Mesenchymal stem cell (in vitro differentiated cells and primary cell): ENCODE measurements at regions not wholly inside any gene's neighbourhood (a gene's known extent, or its start where the extent isn't known, plus 50 kb on each side); places are given as distances from the start of the nearest gene placed in this dataset.

Experiments
- DNase-seq: peaks from one replicate; pipeline ENCODE4 v3.0.0-alpha.2; 2013
- H2AFZ ChIP-seq: one replicate; pipeline ENCODE4 v1.6.1; 2013; ENCODE audit warnings: low read depth, mild to moderate bottlenecking, control low read depth, inconsistent platforms, low read length, moderate library complexity
- H2AK5ac ChIP-seq: 2 replicates; pipeline ENCODE4 v1.6.1; 2013; ENCODE audit warnings: low read length, moderate library complexity, mild to moderate bottlenecking, inconsistent platforms; ENCODE audit not compliant: severe bottlenecking
- H2BK120ac ChIP-seq: one replicate; pipeline ENCODE4 v1.6.1; 2013; ENCODE audit warnings: low read depth, mild to moderate bottlenecking, inconsistent platforms, low read length, moderate library complexity
- H2BK12ac ChIP-seq, 2 experiments: one replicate each; pipeline ENCODE4 v1.6.1; 2013; ENCODE audit warnings: inconsistent platforms in 2 of 2, low read length in 2 of 2, mild to moderate bottlenecking in 2 of 2, moderate library complexity in 2 of 2, control low read depth in 1 of 2
- H2BK15ac ChIP-seq: one replicate; pipeline ENCODE4 v1.6.1; 2013; ENCODE audit warnings: mild to moderate bottlenecking, low read depth, inconsistent platforms; ENCODE audit not compliant: poor library complexity, severe bottlenecking
- H2BK5ac ChIP-seq: 2 replicates; pipeline ENCODE4 v1.6.1; 2013; ENCODE audit warnings: low read depth, mild to moderate bottlenecking, low read length, control low read depth, inconsistent platforms; ENCODE audit not compliant: poor library complexity, severe bottlenecking
- H3K14ac ChIP-seq, 2 experiments: one replicate each; pipeline ENCODE4 v1.6.1; 2013; ENCODE audit warnings: inconsistent platforms in 2 of 2, low read length in 2 of 2, control low read depth in 1 of 2, mild to moderate bottlenecking in 1 of 2, moderate library complexity in 1 of 2
- H3K18ac ChIP-seq, 2 experiments: one replicate each; pipeline ENCODE4 v1.6.1; 2013; ENCODE audit warnings: inconsistent platforms in 2 of 2, low read length in 2 of 2, control low read depth in 1 of 2, low read depth in 1 of 2, mild to moderate bottlenecking in 1 of 2
- H3K23ac ChIP-seq, 2 experiments: one replicate each; pipeline ENCODE4 v1.6.1; 2013; ENCODE audit warnings: inconsistent platforms in 2 of 2, low read length in 2 of 2, mild to moderate bottlenecking in 2 of 2, moderate library complexity in 2 of 2, control low read depth in 1 of 2
- H3K27ac ChIP-seq: 2 replicates; pipeline ENCODE4 v1.5.1; 2013; ENCODE audit warnings: mild to moderate bottlenecking, moderate library complexity, low read length, control low read depth, inconsistent platforms; ENCODE audit not compliant: poor library complexity, severe bottlenecking
- H3K27me3 ChIP-seq, 2 experiments: 2 replicates each; pipeline versions ENCODE4 v1.6.1 to v1.7.0; 2013; ENCODE audit warnings: low read length in 2 of 2, mild to moderate bottlenecking in 2 of 2, moderate library complexity in 2 of 2, control low read depth in 1 of 2, inconsistent platforms in 1 of 2; ENCODE audit not compliant: control insufficient read depth in 1 of 2, insufficient read depth in 1 of 2
- H3K36me3 ChIP-seq, 2 experiments: 2 replicates each; pipeline versions ENCODE4 v1.6.1 to v1.7.0; 2013; ENCODE audit warnings: low read length in 2 of 2, control low read depth in 1 of 2, inconsistent platforms in 1 of 2, low read depth in 1 of 2, mild to moderate bottlenecking in 1 of 2; ENCODE audit not compliant: insufficient read depth in 2 of 2, control insufficient read depth in 1 of 2
- H3K4ac ChIP-seq, 2 experiments: one replicate each; pipeline ENCODE4 v1.6.1; 2013; ENCODE audit warnings: inconsistent platforms in 2 of 2, low read length in 2 of 2, mild to moderate bottlenecking in 2 of 2, moderate library complexity in 2 of 2, control low read depth in 1 of 2, low read depth in 1 of 2
- H3K4me1 ChIP-seq: 2 replicates; pipeline ENCODE4 v1.6.1; 2013; ENCODE audit warnings: low read depth, low read length, control low read depth; ENCODE audit not compliant: control insufficient read depth, insufficient read depth
- H3K4me2 ChIP-seq: 2 replicates; pipeline ENCODE4 v1.6.1; 2013; ENCODE audit warnings: low read length, mild to moderate bottlenecking, inconsistent platforms; ENCODE audit not compliant: poor library complexity, severe bottlenecking
- H3K4me3 ChIP-seq, 2 experiments: 2 replicates each; pipeline versions ENCODE4 v1.5.1 to v1.7.0; 2013; ENCODE audit warnings: low read length in 2 of 2, mild to moderate bottlenecking in 2 of 2, control low read depth in 1 of 2, low read depth in 1 of 2; ENCODE audit not compliant: insufficient read depth in 1 of 2
- H3K79me1 ChIP-seq: replicated peaks from 2 replicates; pipeline ENCODE4 v1.6.1; 2013; ENCODE audit warnings: mild to moderate bottlenecking, control low read depth, low read length, inconsistent platforms; ENCODE audit not compliant: poor library complexity, severe bottlenecking
- H3K9ac ChIP-seq: 2 replicates; pipeline ENCODE4 v1.7.0; 2013; ENCODE audit warnings: mild to moderate bottlenecking, low read length, moderate library complexity
- H3K9me3 ChIP-seq: 2 replicates; pipeline ENCODE4 v1.7.0; 2013; ENCODE audit warnings: mild to moderate bottlenecking, low read length; ENCODE audit not compliant: control insufficient read depth
- H4K8ac ChIP-seq: one replicate; pipeline ENCODE4 v1.6.1; 2013; ENCODE audit warnings: inconsistent platforms, mild to moderate bottlenecking, low read length, moderate library complexity
- H4K91ac ChIP-seq: one replicate; pipeline ENCODE4 v1.6.1; 2013; ENCODE audit warnings: mild to moderate bottlenecking, low read length, inconsistent platforms
- WGBS: methylation state at CpG from one replicate; pipeline ENCODE4 v1.1.7; 2013; ENCODE audit warnings: mixed read lengths; 5-methylcytosine and 5-hydroxymethylcytosine counted together

- H3K27ac ChIP-seq: no peak overlapping the region
- H2BK120ac ChIP-seq: no peak overlapping the region
- H3K4me3 ChIP-seq: no peak overlapping the region
- H3K27me3 ChIP-seq: peaks cover 0 to 5% of the 10 kb centered on the region in 2 experiments
- no peak overlapping the region for H3K23ac ChIP-seq
- no peak overlapping the region for H2AFZ ChIP-seq
- H2AK5ac ChIP-seq: no peak overlapping the region
- DNase-seq: no peak
- H3K4me1 ChIP-seq: no peaks in the 10 kb centered on the region
- H3K18ac ChIP-seq: no peak overlapping the region
- H3K79me1 ChIP-seq: no peaks in the 10 kb centered on the region
- 78% methylated on average over 4 of the region's 4 CpGs for WGBS
- H3K9ac ChIP-seq: no peak overlapping the region
- no peak overlapping the region for H3K4me2 ChIP-seq
- no peak overlapping the region for H2BK15ac ChIP-seq
- H3K9me3 ChIP-seq: peaks cover 5% of the 10 kb centered on the region
- no peak overlapping the region for H4K8ac ChIP-seq
- H4K91ac ChIP-seq: no peak overlapping the region
- no peak overlapping the region for H2BK12ac ChIP-seq
- no peaks in the 10 kb centered on the region for H3K36me3 ChIP-seq
- no peak overlapping the region for H3K4ac ChIP-seq
- H3K14ac ChIP-seq: no peak overlapping the region
- H2BK5ac ChIP-seq: no peak overlapping the region
Observed at GRCh38 chr12:127334365-127334764, 932.6 kb upstream of the TMEM132C start.

DNA sequence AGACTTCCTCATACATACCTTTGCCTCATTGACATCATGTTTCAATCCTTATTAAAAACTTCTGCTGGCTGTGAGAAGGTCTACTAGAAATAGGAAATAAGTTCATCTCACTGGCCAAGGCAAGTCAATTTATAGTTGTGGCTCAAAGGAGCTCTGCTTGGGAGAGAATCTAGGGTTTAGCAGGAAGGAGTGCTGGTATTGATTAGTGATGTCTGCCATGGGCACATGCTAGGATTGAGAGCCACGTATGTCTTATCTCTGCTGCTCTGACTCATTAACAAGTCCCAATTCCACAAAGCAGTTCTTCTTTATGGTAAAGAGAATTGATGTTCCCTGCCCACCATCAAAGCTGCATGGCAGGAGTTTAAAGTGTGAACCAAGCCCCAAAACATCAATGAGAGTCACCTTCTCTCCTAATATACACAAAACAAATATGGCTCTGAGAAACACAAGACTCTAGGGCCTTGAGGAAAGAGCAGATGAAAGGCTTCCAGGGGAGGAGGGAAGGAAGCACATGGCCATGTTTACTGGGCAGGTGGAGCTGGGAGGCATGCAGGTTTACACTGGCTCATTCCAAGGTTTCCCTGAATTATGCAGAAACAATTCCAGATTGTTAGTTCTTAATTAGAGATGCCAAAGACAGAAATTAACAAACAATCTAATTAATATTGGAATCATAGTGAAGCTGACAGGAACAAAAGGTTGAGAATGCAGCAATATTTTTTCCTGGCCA, 931.9 kb upstream of the TMEM132C start:
- Histone ChIP-seq H3K79me1 (no peaks in the 10 kb centered on the region), H4K8ac (no peak overlapping the region), H3K27ac (no peak overlapping the region), H3K4me1 (no peaks in the 10 kb centered on the region), H4K91ac (no peak overlapping the region), H2BK5ac (no peak overlapping the region), H2BK15ac (no peak overlapping the region), H3K4ac (no peak overlapping the region), H2BK12ac (no peak overlapping the region), H3K4me2 (no peak overlapping the region), H3K36me3 (no peaks in the 10 kb centered on the region), H3K23ac (no peak overlapping the region), H3K14ac (no peak overlapping the region), H2AFZ (no peak overlapping the region), H3K9ac (no peak overlapping the region), H3K4me3 (no peak overlapping the region), H3K27me3 (peaks cover 0 to 5% of the 10 kb centered on the region in 2 experiments), H3K18ac (no peak overlapping the region), H2AK5ac (no peak overlapping the region), H2BK120ac (no peak overlapping the region), H3K9me3 (peaks cover 5% of the 10 kb centered on the region)
- WGBS: 0% methylated on average over 1 of the region's 1 CpG
- DNase-seq: no peak

GRCh38 chr12:127336416-127336815, 930.6 kb upstream of the TMEM132C start:
- Histone ChIP-seq H2AK5ac (no peak overlapping the region), H3K4me2 (no peak overlapping the region), H3K23ac (no peak overlapping the region), H2BK5ac (no peak overlapping the region), H3K36me3 (no peaks in the 10 kb centered on the region), H2BK12ac (no peak overlapping the region), H3K79me1 (no peaks in the 10 kb centered on the region), H4K8ac (no peak overlapping the region), H3K4me1 (no peaks in the 10 kb centered on the region), H3K9ac (no peak overlapping the region), H3K27me3 (peaks cover 0 to 5% of the 10 kb centered on the region in 2 experiments), H3K14ac (no peak overlapping the region), H3K4ac (no peak overlapping the region), H4K91ac (no peak overlapping the region), H3K9me3 (peaks cover 5% of the 10 kb centered on the region), H2BK120ac (no peak overlapping the region), H3K18ac (no peak overlapping the region), H3K27ac (no peak overlapping the region), H2AFZ (no peak overlapping the region), H2BK15ac (no peak overlapping the region), H3K4me3 (no peak overlapping the region)
- no peak for DNase-seq
- 86% methylated on average over 1 of the region's 1 CpG for WGBS

GRCh38 chr12:127339065-127339464, 927.9 kb upstream of the TMEM132C start:
- H2BK5ac ChIP-seq: no peak overlapping the region
- H4K8ac ChIP-seq: no peak overlapping the region
- peaks cover 5% of the 10 kb centered on the region for H3K9me3 ChIP-seq
- no peaks in the 10 kb centered on the region for H3K4me1 ChIP-seq
- H3K9ac ChIP-seq: no peak overlapping the region
- no peak overlapping the region for H2BK15ac ChIP-seq
- H3K27ac ChIP-seq: no peak overlapping the region
- no peak overlapping the region for H2BK12ac ChIP-seq
- no peak overlapping the region for H3K14ac ChIP-seq
- peaks cover 0 to 5% of the 10 kb centered on the region in 2 experiments for H3K27me3 ChIP-seq
- no peak overlapping the region for H2AK5ac ChIP-seq
- no peaks in the 10 kb centered on the region for H3K79me1 ChIP-seq
- WGBS: 71% methylated on average over 2 of the region's 4 CpGs
- no peak for DNase-seq
- H4K91ac ChIP-seq: no peak overlapping the region
- H3K36me3 ChIP-seq: no peaks in the 10 kb centered on the region
- H3K4ac ChIP-seq: no peak overlapping the region
- H3K23ac ChIP-seq: no peak overlapping the region
- no peak overlapping the region for H3K4me2 ChIP-seq
- H2AFZ ChIP-seq: no peak overlapping the region
- H3K4me3 ChIP-seq: no peak overlapping the region
- no peak overlapping the region for H3K18ac ChIP-seq
- no peak overlapping the region for H2BK120ac ChIP-seq
